ENCODE measurements at regions not wholly inside any gene's neighbourhood (a gene's known extent, or its start where the extent isn't known, plus 50 kb on each side); places are given as distances from the start of the nearest gene placed in this dataset.
A peak's percentile ranks its signal among the peaks of the same experiment; 100 is the strongest.

DNA sequence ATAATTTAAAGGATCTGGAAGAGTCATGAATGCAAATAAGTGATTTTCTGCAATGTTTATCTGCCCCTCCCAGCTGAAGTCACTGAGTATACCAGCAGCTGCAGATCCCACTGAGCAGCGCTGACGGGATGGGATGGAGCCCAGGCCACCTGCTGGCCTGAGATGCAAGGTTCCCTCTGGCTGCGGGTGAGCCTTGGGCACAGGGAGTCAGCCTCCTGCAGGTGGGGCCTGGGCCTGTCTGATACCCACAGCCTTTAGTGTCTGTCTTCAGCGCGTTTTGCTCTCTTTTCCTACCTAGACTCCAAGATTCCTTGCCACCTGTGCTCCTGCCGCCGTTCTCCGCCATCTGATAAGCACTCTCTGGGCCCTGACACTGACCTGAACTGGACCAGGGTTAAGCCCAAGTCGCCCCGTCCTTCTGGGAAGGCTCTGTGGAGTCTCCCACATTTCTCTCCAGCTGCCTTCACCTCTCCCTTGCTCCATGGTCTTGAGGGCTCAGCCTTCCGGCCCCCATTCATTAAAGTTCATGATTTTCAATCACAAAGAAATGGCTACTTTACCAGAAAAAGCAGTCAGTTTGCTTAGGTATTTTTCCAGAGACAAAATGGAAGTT, 223.1 kb upstream of the FAT1 start:
- no peak overlapping the region for H3K18ac ChIP-seq (ENCODE audit: extremely low read depth, low read length)
- H3K4me1 ChIP-seq (replicated peaks in 1 of 4; ENCODE audit: control insufficient read depth in 3 of 4, insufficient read depth in 4 of 4, low read length in 3 of 4), result peaks cover 0 to 3% (median under 1%) of the 10 kb centered on the region in 4 experiments; a peak in 3 of 7 replicates
- no peaks in the 10 kb centered on the region for H3K27me3 ChIP-seq (replicated peaks in 1 of 4; ENCODE audit: control insufficient read depth in 3 of 4, extremely low read depth in 1 of 4, insufficient read depth in 3 of 4, low read length in 3 of 4)
- no peaks in the 10 kb centered on the region for H3K79me1 ChIP-seq (ENCODE audit: low read depth, low read length)
- H4K5ac ChIP-seq (ENCODE audit: insufficient read length, low read depth, low read length), result no peak overlapping the region
- H3K23ac ChIP-seq (ENCODE audit: insufficient read length), result no peak overlapping the region
- no peak overlapping the region for H2AK5ac ChIP-seq (ENCODE audit: low read depth, low read length)
- H3K36me3 ChIP-seq (ENCODE audit: control insufficient read depth in 2 of 4, insufficient read depth in 4 of 4, low read length in 3 of 4), result no peaks in the 10 kb centered on the region
- FAIRE-seq (no peak), DNase-seq (ENCODE audit: low read depth in 1 of 2, low spot score in 2 of 2) (peak; percentile 46 to 55)
- no peak overlapping the region for H4K8ac ChIP-seq (ENCODE audit: extremely low read depth, insufficient read depth, low read length)
- no peak overlapping the region for H3K14ac ChIP-seq (ENCODE audit: insufficient read length)
- H3K79me2 ChIP-seq (ENCODE audit: control insufficient read depth in 1 of 2, insufficient read depth in 2 of 2, low read length in 2 of 2), result no peaks in the 10 kb centered on the region
- no peak overlapping the region for H4K91ac ChIP-seq (replicated peaks; ENCODE audit: insufficient read length, low read length)
- no peak overlapping the region for H2BK120ac ChIP-seq (replicated peaks; ENCODE audit: low read depth, low read length)
- TF ChIP-seq BRCA1 (IDR thresholded peaks at IDR 0.05; ENCODE audit: low read depth, low read length), result no peak
- no peak for TF ChIP-seq ASH2L (IDR thresholded peaks at IDR 0.05; ENCODE audit: low read length)
- TF ChIP-seq, protein P1, sequence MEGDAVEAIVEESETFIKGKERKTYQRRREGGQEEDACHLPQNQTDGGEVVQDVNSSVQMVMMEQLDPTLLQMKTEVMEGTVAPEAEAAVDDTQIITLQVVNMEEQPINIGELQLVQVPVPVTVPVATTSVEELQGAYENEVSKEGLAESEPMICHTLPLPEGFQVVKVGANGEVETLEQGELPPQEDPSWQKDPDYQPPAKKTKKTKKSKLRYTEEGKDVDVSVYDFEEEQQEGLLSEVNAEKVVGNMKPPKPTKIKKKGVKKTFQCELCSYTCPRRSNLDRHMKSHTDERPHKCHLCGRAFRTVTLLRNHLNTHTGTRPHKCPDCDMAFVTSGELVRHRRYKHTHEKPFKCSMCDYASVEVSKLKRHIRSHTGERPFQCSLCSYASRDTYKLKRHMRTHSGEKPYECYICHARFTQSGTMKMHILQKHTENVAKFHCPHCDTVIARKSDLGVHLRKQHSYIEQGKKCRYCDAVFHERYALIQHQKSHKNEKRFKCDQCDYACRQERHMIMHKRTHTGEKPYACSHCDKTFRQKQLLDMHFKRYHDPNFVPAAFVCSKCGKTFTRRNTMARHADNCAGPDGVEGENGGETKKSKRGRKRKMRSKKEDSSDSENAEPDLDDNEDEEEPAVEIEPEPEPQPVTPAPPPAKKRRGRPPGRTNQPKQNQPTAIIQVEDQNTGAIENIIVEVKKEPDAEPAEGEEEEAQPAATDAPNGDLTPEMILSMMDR (IDR thresholded peaks at IDR 0.05; ENCODE audit: control extremely low read depth in 1 of 3, insufficient read depth in 1 of 3, low read depth in 1 of 3, low read length in 3 of 3), result peak; percentile 59 to 70 (median 65)
- peak; percentile 57 to 63 for TF ChIP-seq RAD21 (IDR thresholded peaks at IDR 0.05 in 1 of 2, conservative IDR thresholded peaks at IDR 0.05 in 1 of 2; ENCODE audit: low read depth in 2 of 2, low read length in 2 of 2)
- TF ChIP-seq EP300 (IDR thresholded peaks at IDR 0.05; ENCODE audit: borderline replicate concordance in 1 of 2, low read depth in 2 of 2, low read length in 2 of 2), result no peak
- TF ChIP-seq GABPA (IDR thresholded peaks at IDR 0.05; ENCODE audit: borderline replicate concordance, insufficient read depth, low read length), result no peak
- no peak for TF ChIP-seq SRF (IDR thresholded peaks at IDR 0.05; ENCODE audit: low read depth, low read length)
- no peak overlapping the region for H3K56ac ChIP-seq (replicated peaks; ENCODE audit: insufficient read length, low read depth, low read length)
- no peak overlapping the region for H3K4me2 ChIP-seq (ENCODE audit: insufficient read depth in 1 of 2, low read depth in 2 of 2, low read length in 2 of 2)
- ChIA-PET POLR2A (ENCODE audit: partially characterized antibody) (no interaction called here), CTCF (ENCODE audit: partially characterized antibody) (interaction anchor here (0.8 to 2.7 kb wide), 8 partner anchors 12 to 670 kb away, joined by 3 to 8 read pairs (median 4); no protein-coding TSS in a partner anchor)
- no peak overlapping the region for H2BK20ac ChIP-seq (ENCODE audit: low read length)
- H2AFZ ChIP-seq (ENCODE audit: low read length), result no peak overlapping the region
- no peaks in the 10 kb centered on the region for H3K9me3 ChIP-seq (ENCODE audit: insufficient read depth in 2 of 2, low read depth in 1 of 2, low read length in 1 of 2)
- no peak overlapping the region for H2BK12ac ChIP-seq (ENCODE audit: low read depth, low read length)
- no peak overlapping the region for H3K4me3 ChIP-seq (ENCODE audit: extremely low read depth in 1 of 4, insufficient read depth in 2 of 4, low read depth in 3 of 4, low read length in 4 of 4)
- H4K20me1 ChIP-seq (replicated peaks in 1 of 2; ENCODE audit: control insufficient read depth in 1 of 2, insufficient read depth in 2 of 2, low read length in 2 of 2), result no peaks in the 10 kb centered on the region
- no peaks in the 10 kb centered on the region for H3K23me2 ChIP-seq (ENCODE audit: low read depth, low read length)
- H2BK15ac ChIP-seq (ENCODE audit: low read length), result peak overlapping the region; percentile 33; the same call in 1 of the 2 replicates
- H3K4ac ChIP-seq (replicated peaks; ENCODE audit: insufficient read length, low read depth, low read length), result no peak overlapping the region
- H3K9ac ChIP-seq (replicated peaks in 1 of 4; ENCODE audit: extremely low read depth in 1 of 4, low read depth in 3 of 4, low read length in 3 of 4), result no peak overlapping the region; a peak in 1 of 7 replicates
- WGBS, 2 experiments (ENCODE audit: extremely low coverage in 1 of 2, insufficient coverage in 1 of 2, insufficient read length in 1 of 2, insufficient replicate concordance in 2 of 2, low coverage in 1 of 2, low lambda C conversion rate in 2 of 2, missing lambda C conversion rate in 1 of 2), result 71% methylated on average over 11 of the region's 11 CpGs; no CpG with 5 or more reads in 1 of the 2 experiments
- H3K27ac ChIP-seq (ENCODE audit: low read depth, low read length), result no peak overlapping the region
- no peak overlapping the region for H2BK5ac ChIP-seq (ENCODE audit: low read depth, low read length)

Data from H1 (cell line).